ENCODE measurements at regions not wholly inside any gene's neighbourhood (a gene's known extent, or its start where the extent isn't known, plus 50 kb on each side); places are given as distances from the start of the nearest gene placed in this dataset.

DNA sequence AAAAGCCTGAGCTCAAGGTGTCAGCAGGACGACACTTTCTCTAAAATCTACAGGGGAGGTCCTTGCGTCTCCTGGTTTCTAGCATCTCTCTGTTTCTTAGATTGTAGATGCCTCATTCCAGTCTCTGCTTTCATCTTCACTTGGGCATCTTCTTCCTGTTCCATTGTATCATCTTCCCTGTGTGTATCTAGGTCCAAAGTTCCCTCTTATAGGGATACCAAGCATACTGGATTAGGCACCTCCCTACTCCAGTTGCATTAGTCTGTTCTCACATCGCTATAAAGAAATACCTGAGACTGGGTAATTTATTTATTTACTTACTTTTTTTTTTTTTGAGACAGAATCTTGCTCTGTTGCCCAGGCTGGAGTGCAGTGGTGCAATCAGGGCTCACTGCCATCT lies 91.3 kb upstream of the ABCC4 start:
- DNase-seq (ENCODE audit: low read depth, low spot score) (no peak), FAIRE-seq (no peak)
- intact Hi-C loops (cut with micrococcal nuclease), result no loop called here
- no peaks in the 10 kb centered on the region for H3K9me1 ChIP-seq (replicated peaks; ENCODE audit: control insufficient read depth, extremely low read depth, insufficient read depth, low read length)
- dilution Hi-C loops (cut with MboI; ENCODE audit: extremely low pct_ligation_motif_present, low sequenced_read_pairs), result no loop called here
- H3K27me3 ChIP-seq (ENCODE audit: control insufficient read depth in 2 of 2, insufficient read depth in 2 of 2, low read length in 2 of 2), result peaks cover 14 to 16% of the 10 kb centered on the region in 2 experiments
- ChIA-PET POLR2A (no interaction called here), CTCF (interaction anchor here (1.5 to 2.6 kb wide), 3 partner anchors 9 to 203 kb away, joined by 5 to 17 read pairs (median 5); no protein-coding TSS in a partner anchor)
- H3K4me1 ChIP-seq (ENCODE audit: control insufficient read depth, extremely low read depth, insufficient read depth, low read length), result no peaks in the 10 kb centered on the region
- H3K4me3 ChIP-seq (replicated peaks in 1 of 3; ENCODE audit: insufficient read depth in 1 of 3, low read depth in 1 of 3, low read length in 3 of 3), result no peak overlapping the region
- no peak overlapping the region for H2AFZ ChIP-seq (ENCODE audit: low read depth, low read length)
- TF ChIP-seq POLR2A (IDR thresholded peaks at IDR 0.05; ENCODE audit: low read depth, low read length), result no peak
- TF ChIP-seq POLR2AphosphoS5 (IDR thresholded peaks at IDR 0.05; ENCODE audit: insufficient read depth, low read depth, low read length), result no peak
- TF ChIP-seq MAX (IDR thresholded peaks at IDR 0.05; ENCODE audit: insufficient read depth, insufficient read length), result no peak
- TF ChIP-seq GATA2 (IDR thresholded peaks at IDR 0.05; ENCODE audit: insufficient read depth, insufficient read length, low read depth, low read length), result no peak
- TF ChIP-seq JUN (IDR thresholded peaks at IDR 0.05; ENCODE audit: borderline replicate concordance, insufficient read depth, insufficient read length, low read depth), result no peak
- TF ChIP-seq MYC (IDR thresholded peaks at IDR 0.05; ENCODE audit: low read depth, low read length), result no peak
- TF ChIP-seq EZH2 (IDR thresholded peaks at IDR 0.05; ENCODE audit: borderline replicate concordance, low read depth, low read length, severe bottlenecking), result no peak
- no peak for TF ChIP-seq FOS (IDR thresholded peaks at IDR 0.05; ENCODE audit: borderline replicate concordance, insufficient read depth, low read length)
- TF ChIP-seq, protein P1, sequence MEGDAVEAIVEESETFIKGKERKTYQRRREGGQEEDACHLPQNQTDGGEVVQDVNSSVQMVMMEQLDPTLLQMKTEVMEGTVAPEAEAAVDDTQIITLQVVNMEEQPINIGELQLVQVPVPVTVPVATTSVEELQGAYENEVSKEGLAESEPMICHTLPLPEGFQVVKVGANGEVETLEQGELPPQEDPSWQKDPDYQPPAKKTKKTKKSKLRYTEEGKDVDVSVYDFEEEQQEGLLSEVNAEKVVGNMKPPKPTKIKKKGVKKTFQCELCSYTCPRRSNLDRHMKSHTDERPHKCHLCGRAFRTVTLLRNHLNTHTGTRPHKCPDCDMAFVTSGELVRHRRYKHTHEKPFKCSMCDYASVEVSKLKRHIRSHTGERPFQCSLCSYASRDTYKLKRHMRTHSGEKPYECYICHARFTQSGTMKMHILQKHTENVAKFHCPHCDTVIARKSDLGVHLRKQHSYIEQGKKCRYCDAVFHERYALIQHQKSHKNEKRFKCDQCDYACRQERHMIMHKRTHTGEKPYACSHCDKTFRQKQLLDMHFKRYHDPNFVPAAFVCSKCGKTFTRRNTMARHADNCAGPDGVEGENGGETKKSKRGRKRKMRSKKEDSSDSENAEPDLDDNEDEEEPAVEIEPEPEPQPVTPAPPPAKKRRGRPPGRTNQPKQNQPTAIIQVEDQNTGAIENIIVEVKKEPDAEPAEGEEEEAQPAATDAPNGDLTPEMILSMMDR (IDR thresholded peaks at IDR 0.05; ENCODE audit: extremely low read depth in 1 of 2, insufficient read depth in 1 of 2, low read depth in 1 of 2, low read length in 2 of 2), result no peak
- H3K4me2 ChIP-seq (ENCODE audit: insufficient read depth, low read length), result no peak overlapping the region
- no peaks in the 10 kb centered on the region for H4K20me1 ChIP-seq (replicated peaks; ENCODE audit: control insufficient read depth, extremely low read depth, insufficient read depth, low read length)
- no peak overlapping the region for H3K27ac ChIP-seq (ENCODE audit: insufficient read depth, low read depth, low read length)
- no peak overlapping the region for H3K9ac ChIP-seq (replicated peaks; ENCODE audit: extremely low read depth, insufficient read depth, low read length)
- H3K9me3 ChIP-seq (replicated peaks; ENCODE audit: control insufficient read depth, insufficient read depth, low read length), result no peaks in the 10 kb centered on the region
- no peaks in the 10 kb centered on the region for H3K36me3 ChIP-seq (ENCODE audit: control insufficient read depth in 2 of 2, extremely low read depth in 1 of 2, insufficient read depth in 2 of 2, low read length in 2 of 2)
- BruUV-seq (replicated peaks), result no TSS peak
- no peaks in the 10 kb centered on the region for H3K79me2 ChIP-seq (ENCODE audit: control insufficient read depth, insufficient read depth, low read length)
